Middle frontal gyrus (tissue), 1 donor: ENCODE measurements at regions not wholly inside any gene's neighbourhood (a gene's known extent, or its start where the extent isn't known, plus 50 kb on each side); places are given as distances from the start of the nearest gene placed in this dataset.

ENCODE experiments used
- DNase-seq: peaks from one replicate; pipeline ENCODE4 v3.0.0-alpha.2; 2015; ENCODE audit warnings: low spot score; ENCODE audit errors: extremely low spot score

- no peak for DNase-seq
Observed at GRCh38 chr1:217214551-217214950, 416.3 kb downstream of the GPATCH2 start.

GRCh38 chr1:217211486-217211885 lies 419.4 kb downstream of the GPATCH2 start:
- no peak for DNase-seq

GRCh38 chr1:217205578-217205977 lies 425.3 kb downstream of the GPATCH2 start:
- DNase-seq, result no peak

- no peak for DNase-seq
Observed at GRCh38 chr1:217196616-217197015, 434.3 kb downstream of the GPATCH2 start.

GRCh38 chr1:217193151-217193550 lies 437.7 kb downstream of the GPATCH2 start:
- no peak for DNase-seq

GRCh38 chr1:217191441-217191840 lies 439.4 kb downstream of the GPATCH2 start:
- no peak for DNase-seq

GRCh38 chr1:217190359-217190758 lies 440.5 kb downstream of the GPATCH2 start:
- DNase-seq, result no peak

GRCh38 chr1:217189362-217189761 lies 441.5 kb downstream of the GPATCH2 start:
- DNase-seq, result no peak

- no peak for DNase-seq
Observed at GRCh38 chr1:217188280-217189237, 442.3 kb downstream of the GPATCH2 start.

GRCh38 chr1:217186664-217187063 lies 444.2 kb downstream of the GPATCH2 start:
- DNase-seq, result no peak

GRCh38 chr1:217184854-217185253 lies 446.0 kb downstream of the GPATCH2 start:
- no peak for DNase-seq

GRCh38 chr1:217182992-217183391 lies 447.9 kb downstream of the GPATCH2 start:
- DNase-seq, result no peak

GRCh38 chr1:217181756-217182155 lies 449.1 kb downstream of the GPATCH2 start:
- DNase-seq, result no peak

GRCh38 chr1:217181176-217181746 lies 449.6 kb downstream of the GPATCH2 start:
- no peak for DNase-seq

- DNase-seq, result no peak
Observed at GRCh38 chr1:217180443-217180842, 450.4 kb downstream of the GPATCH2 start.

GRCh38 chr1:217164403-217164802 lies 441.2 kb upstream of the ESRRG start:
- DNase-seq, result no peak

- no peak for DNase-seq
Observed at GRCh38 chr1:217153361-217153760, 430.1 kb upstream of the ESRRG start.

- no peak for DNase-seq
Observed at GRCh38 chr1:217150366-217150765, 427.1 kb upstream of the ESRRG start.

GRCh38 chr1:217149791-217150190 lies 426.6 kb upstream of the ESRRG start:
- no peak for DNase-seq

- no peak for DNase-seq
Observed at GRCh38 chr1:217141711-217142110, 418.5 kb upstream of the ESRRG start.

GRCh38 chr1:217140041-217140901 lies 417.0 kb upstream of the ESRRG start:
- DNase-seq, result no peak

GRCh38 chr1:217139513-217139912 lies 416.3 kb upstream of the ESRRG start:
- DNase-seq, result no peak
